PC-9 (cell line): ENCODE measurements at regions not wholly inside any gene's neighbourhood (a gene's known extent, or its start where the extent isn't known, plus 50 kb on each side); places are given as distances from the start of the nearest gene placed in this dataset.
"Not testable (repeated sequence)": the region's sequence is repeated elsewhere in the genome, so short reads cannot be mapped to it uniquely, and the experiment has no call there.

ENCODE experiments used
- BruUV-seq: library from RNA; stranded (reverse); fragments of 400-500 nt; replicated peaks from 2 replicates; lab custom pipeline; 2021; lab: Mats Ljungman, UMichigan
- CTCF ChIA-PET: fragments of 300-600 bp; sonication (Branson Sonifier 250); formaldehyde crosslinking; loops from one replicate; lab custom pipeline; 2022; ENCODE audit warnings: antibody characterized with exemption; lab: Charles Lee
- POLR2A ChIA-PET: fragments of 300-600 bp; sonication (Branson Sonifier 250); formaldehyde crosslinking; loops from one replicate; lab custom pipeline; 2022; ENCODE audit warnings: antibody characterized with exemption; ENCODE audit not compliant: unreplicated experiment; lab: Charles Lee
- DNase-seq, 2 experiments: peaks; one replicate each; pipeline versions ENCODE4 v3.0.0 to v3.0.0-alpha.2; 2015 to 2022; ENCODE audit warnings: mixed read lengths in 1 of 2
- H2AFZ ChIP-seq: fragments of 200-600 bp; sonication (generic); 2 replicates; pipeline ENCODE4 v1.8.1; 2017; ENCODE audit warnings: antibody characterized with exemption
- H3F3A ChIP-seq: fragments of 200-600 bp; sonication (generic); 2 replicates; pipeline ENCODE4 v1.8.1; 2017; ENCODE audit warnings: antibody characterized with exemption, mild to moderate bottlenecking, low read depth; ENCODE audit not compliant: insufficient read depth
- H3K27ac ChIP-seq: fragments of 200-600 bp; sonication (generic); 2 replicates; pipeline ENCODE4 v1.6.1; 2016; ENCODE audit warnings: mixed run types
- H3K27me3 ChIP-seq: fragments of 200-600 bp; sonication (generic); 2 replicates; pipeline ENCODE4 v1.6.1; 2016; ENCODE audit warnings: low read depth, mixed run types; ENCODE audit not compliant: insufficient read depth
- H3K36me3 ChIP-seq: fragments of 200-600 bp; sonication (generic); 2 replicates; pipeline ENCODE4 v1.6.1; 2016; ENCODE audit warnings: low read depth, mixed run types
- H3K4me1 ChIP-seq: fragments of 200-600 bp; sonication (generic); replicated peaks from 2 replicates; pipeline ENCODE4 v1.6.1; 2016; ENCODE audit warnings: mixed run types; ENCODE audit not compliant: insufficient read depth
- H3K4me2 ChIP-seq: fragments of 200-600 bp; sonication (generic); 2 replicates; pipeline ENCODE4 v1.6.1; 2017; ENCODE audit warnings: mixed run types
- H3K4me3 ChIP-seq: fragments of 200-600 bp; sonication (generic); 2 replicates; pipeline ENCODE4 v1.6.1; 2016; ENCODE audit warnings: mixed run types
- H3K79me2 ChIP-seq: fragments of 200-600 bp; sonication (generic); 2 replicates; pipeline ENCODE4 v1.6.1; 2017; ENCODE audit warnings: low read depth, mixed run types
- H3K9me2 ChIP-seq: fragments of 200-600 bp; sonication (generic); 2 replicates; pipeline ENCODE4 v1.8.1; 2017; ENCODE audit warnings: mild to moderate bottlenecking; ENCODE audit not compliant: insufficient read depth
- H3K9me3 ChIP-seq: fragments of 200-600 bp; sonication (generic); 2 replicates; pipeline ENCODE4 v1.8.1; 2016; ENCODE audit warnings: low read depth; ENCODE audit not compliant: insufficient read depth
- H4K20me1 ChIP-seq: fragments of 200-600 bp; sonication (generic); 2 replicates; pipeline ENCODE4 v1.8.1; 2017; ENCODE audit not compliant: insufficient read depth
- CTCF ChIP-seq: fragments of 200-600 bp; sonication (generic); conservative IDR thresholded peaks from 2 replicates; pipeline ENCODE4 v1.6.1; 2017; ENCODE audit warnings: mixed run types, antibody characterized with exemption, mild to moderate bottlenecking, moderate library complexity
- EZH2 ChIP-seq: fragments of 200-600 bp; sonication (generic); IDR thresholded peaks from 2 replicates; pipeline ENCODE4 v1.8.0; 2017; ENCODE audit warnings: antibody characterized with exemption, low read depth
- intact Hi-C: fragments of 100-400 bp; cut with micrococcal nuclease; formaldehyde crosslinking; loops from one replicate; pipeline ENCODE4 v1.10.0; 2022; ENCODE audit not compliant: unreplicated experiment

- H3K4me2 ChIP-seq, result no peak overlapping the region
- BruUV-seq, result no TSS peak
- H2AFZ ChIP-seq, result no peak overlapping the region
- no peaks in the 10 kb centered on the region for H3K9me2 ChIP-seq
- H3K27me3 ChIP-seq, result peaks cover 100% of the 10 kb centered on the region
- no peaks in the 10 kb centered on the region for H4K20me1 ChIP-seq
- H3K4me1 ChIP-seq, result no peaks in the 10 kb centered on the region
- H3K36me3 ChIP-seq, result no peaks in the 10 kb centered on the region
- CTCF ChIA-PET, result no interaction called here
- no peak overlapping the region for H3K4me3 ChIP-seq
- POLR2A ChIA-PET, result no interaction called here
- H3K79me2 ChIP-seq, result no peaks in the 10 kb centered on the region
- H3K27ac ChIP-seq, result no peak overlapping the region
- TF ChIP-seq EZH2 (no peak), CTCF (no peak)
- no peaks in the 10 kb centered on the region for H3K9me3 ChIP-seq
- intact Hi-C loops, result no loop called here
- DNase-seq, result no peak
- H3F3A ChIP-seq, result no peaks in the 10 kb centered on the region
Observed at GRCh38 chr2:8612734-8613179, 69.1 kb upstream of the ID2 start.

GRCh38 chr2:8613207-8613999 lies 68.5 kb upstream of the ID2 start:
- H3K79me2 ChIP-seq, intact Hi-C loops, H3K9me2 ChIP-seq, H3K36me3 ChIP-seq, H3K4me1 ChIP-seq, POLR2A ChIA-PET, BruUV-seq, DNase-seq, H2AFZ ChIP-seq, H3F3A ChIP-seq, H3K9me3 ChIP-seq, H3K27ac ChIP-seq, H3K4me2 ChIP-seq, H4K20me1 ChIP-seq, CTCF ChIA-PET, H3K4me3 ChIP-seq: not testable (repeated sequence)
- H3K27me3 ChIP-seq, result peaks cover 100% of the 10 kb centered on the region

- no peaks in the 10 kb centered on the region for H4K20me1 ChIP-seq
- no peaks in the 10 kb centered on the region for H3K4me1 ChIP-seq
- CTCF ChIA-PET, result no interaction called here
- no peak for DNase-seq
- H3K79me2 ChIP-seq, result no peaks in the 10 kb centered on the region
- no peak overlapping the region for H3K4me3 ChIP-seq
- H3K9me2 ChIP-seq, result no peaks in the 10 kb centered on the region
- BruUV-seq, result no TSS peak
- no peaks in the 10 kb centered on the region for H3K9me3 ChIP-seq
- no peaks in the 10 kb centered on the region for H3F3A ChIP-seq
- TF ChIP-seq EZH2, result no peak
- no peaks in the 10 kb centered on the region for H3K36me3 ChIP-seq
- H3K27me3 ChIP-seq, result peaks cover 100% of the 10 kb centered on the region
- no peak overlapping the region for H3K27ac ChIP-seq
- intact Hi-C loops, result no loop called here
- no peak overlapping the region for H2AFZ ChIP-seq
- POLR2A ChIA-PET, result interaction anchor here (0.8 kb wide), 1 partner anchor 237 kb away, joined by 9 read pairs; no protein-coding TSS in a partner anchor
- H3K4me2 ChIP-seq, result no peak overlapping the region
Observed at GRCh38 chr2:8614646-8615045, 67.2 kb upstream of the ID2 start.

GRCh38 chr2:8615252-8615575 lies 66.6 kb upstream of the ID2 start:
- POLR2A ChIA-PET, result no interaction called here
- Histone ChIP-seq H3K4me1 (no peaks in the 10 kb centered on the region), H4K20me1 (no peaks in the 10 kb centered on the region), H3K9me3 (no peaks in the 10 kb centered on the region), H3K9me2 (no peaks in the 10 kb centered on the region), H3K79me2 (no peaks in the 10 kb centered on the region), H3F3A (no peaks in the 10 kb centered on the region), H3K27ac (no peak overlapping the region), H3K4me2 (no peak overlapping the region), H3K27me3 (peaks cover 100% of the 10 kb centered on the region), H2AFZ (no peak overlapping the region), H3K4me3 (no peak overlapping the region), H3K36me3 (no peaks in the 10 kb centered on the region)
- TF ChIP-seq EZH2 (no peak), CTCF (no peak)
- DNase-seq, result no peak
- no TSS peak for BruUV-seq
- intact Hi-C loops, result no loop called here
- CTCF ChIA-PET, result no interaction called here
